K562 (cell line): ENCODE measurements at regions not wholly inside any gene's neighbourhood (a gene's known extent, or its start where the extent isn't known, plus 50 kb on each side); places are given as distances from the start of the nearest gene placed in this dataset.

ENCODE experiments used
- ATAC-seq: fragments of 200-7000 bp; cut with Tn5 transposase; 3 replicates; pipeline ENCODE4 v1.9.1; 2020; ENCODE audit warnings: moderate library complexity
- BruUV-seq: library from RNA; stranded (reverse); fragments of 400-500 nt; replicated peaks from 2 replicates; lab custom pipeline; 2021; lab: Mats Ljungman, UMichigan
- CTCF ChIA-PET: fragments of 300-600 bp; formaldehyde crosslinking; extraction: SDS; loops from one replicate; lab custom pipeline; 2021; ENCODE audit warnings: low intra/inter-chr PET ratio; lab: Yijun Ruan, JAX
- POLR2A ChIA-PET: fragments of 300-600, 350-650 bp; sonication (Branson Sonifier 250); formaldehyde crosslinking; extraction: SDS; loops from one replicate; lab custom pipeline; 2021; ENCODE audit warnings: antibody characterized with exemption, inconsistent platforms; lab: Yijun Ruan, JAX
- DNase-seq, 4 experiments: peaks; one replicate each; pipeline versions ENCODE4 v3.0.0 to v3.0.0-alpha.2; 2011 to 2018; ENCODE audit warnings: low spot score in 3 of 4, mixed read lengths in 3 of 4; ENCODE audit errors: extremely low read depth in 1 of 4
- FAIRE-seq: peaks from 2 replicates; lab custom pipeline; 2011; peaks lifted over from hg19 to GRCh38; lab: Jason Lieb, UNC
- H2AFZ ChIP-seq: 2 replicates; pipeline ENCODE4 v1.6.0; 2011; ENCODE audit warnings: low read depth, low read length, control low read depth, inconsistent platforms
- H3K27ac ChIP-seq: fragments of 200-600 bp; 3 replicates; pipeline ENCODE4 v1.8.0; 2011; ENCODE audit warnings: low read depth, mild to moderate bottlenecking, control low read depth, inconsistent platforms, low read length, moderate library complexity, mixed read lengths; ENCODE audit errors: extremely low read depth
- H3K27me3 ChIP-seq, 2 experiments: fragments of 300-600 bp in 1 of 2; 2 replicates in 1 of 2; 3 replicates in 1 of 2; pipeline versions ENCODE4 v1.6.0 to v1.8.0; 2011; ENCODE audit warnings: inconsistent platforms in 2 of 2, low read length in 2 of 2, mild to moderate bottlenecking in 1 of 2, mixed read lengths in 1 of 2, moderate library complexity in 1 of 2; ENCODE audit not compliant: control insufficient read depth in 2 of 2, insufficient read depth in 2 of 2
- H3K36me3 ChIP-seq: fragments of 300-600 bp; 3 replicates; pipeline ENCODE4 v1.8.0; 2011; ENCODE audit warnings: mild to moderate bottlenecking, low read length, inconsistent platforms; ENCODE audit not compliant: control insufficient read depth, insufficient read depth
- H3K4me1 ChIP-seq, 2 experiments: fragments of 200-600 bp in 1 of 2; replicated peaks in 1 of 2; 2 replicates in 1 of 2; 3 replicates in 1 of 2; pipeline versions ENCODE4 v1.5.1 to v1.8.0; 2011; ENCODE audit warnings: inconsistent platforms in 2 of 2, low read length in 2 of 2, mild to moderate bottlenecking in 1 of 2, mixed read lengths in 1 of 2, moderate library complexity in 1 of 2; ENCODE audit not compliant: control insufficient read depth in 2 of 2, insufficient read depth in 2 of 2
- H3K4me2 ChIP-seq: 2 replicates; pipeline ENCODE4 v1.6.1; 2011; ENCODE audit warnings: low read length, control low read depth, inconsistent platforms, mixed read lengths; ENCODE audit not compliant: insufficient read depth
- H3K4me3 ChIP-seq: fragments of 200-600 bp; sonication (generic), shearing (Covaris generic); 2 replicates; pipeline ENCODE4 v1.5.1; 2016; ENCODE audit warnings: control low read depth, inconsistent platforms
- H3K79me2 ChIP-seq: fragments of 200-600 bp; 3 replicates; pipeline ENCODE4 v1.8.0; 2011; ENCODE audit warnings: low read length, inconsistent platforms; ENCODE audit not compliant: control insufficient read depth, insufficient read depth
- H3K9ac ChIP-seq, 2 experiments: 2 replicates each; pipeline versions ENCODE4 v1.6.0 to v1.6.1; 2011; ENCODE audit warnings: low read depth in 2 of 2, low read length in 2 of 2, control low read depth in 1 of 2, inconsistent platforms in 1 of 2, mild to moderate bottlenecking in 1 of 2, mixed read lengths in 1 of 2; ENCODE audit not compliant: insufficient read depth in 1 of 2
- H3K9me1 ChIP-seq: one replicate; pipeline ENCODE4 v1.6.0; 2011; ENCODE audit warnings: inconsistent platforms, mild to moderate bottlenecking, low read length, moderate library complexity; ENCODE audit not compliant: control insufficient read depth, insufficient read depth
- H3K9me3 ChIP-seq: replicated peaks from 2 replicates; pipeline ENCODE4 v1.5.1; 2011; ENCODE audit warnings: low read depth, low read length, inconsistent platforms; ENCODE audit not compliant: control insufficient read depth, insufficient read depth
- H4K20me1 ChIP-seq: replicated peaks from 2 replicates; pipeline ENCODE4 v1.6.1; 2011; ENCODE audit warnings: low read length, inconsistent platforms, mixed read lengths; ENCODE audit not compliant: control insufficient read depth, insufficient read depth
- ATF6 ChIP-seq: sonication (generic); formaldehyde crosslinking; IDR thresholded peaks from 2 replicates; pipeline ENCODE4 v1.4.0; 2020; ENCODE audit warnings: mild to moderate bottlenecking, missing genetic modification reagents
- CREB3L1 ChIP-seq: fragments of 450-650 bp; IDR thresholded peaks from 2 replicates; pipeline ENCODE4 v1.6.1; 2014; ENCODE audit warnings: low read depth, mild to moderate bottlenecking, moderate library complexity, borderline replicate concordance
- CXXC5 ChIP-seq: fragments of 250-450 bp; sonication (Bioruptor Pico); IDR thresholded peaks from 2 replicates; pipeline ENCODE4 v1.8.0; 2022; ENCODE audit warnings: inconsistent platforms, mild to moderate bottlenecking, moderate library complexity
- FOXJ2 ChIP-seq: fragments of 200-800 bp; sonication (Bioruptor generic); IDR thresholded peaks from 2 replicates; pipeline ENCODE4 v1.6.1; 2016; ENCODE audit warnings: missing genetic modification characterization, missing compliant biosample characterization
- HBP1 ChIP-seq: fragments of 450-650 bp; formaldehyde crosslinking; IDR thresholded peaks from 2 replicates; pipeline ENCODE4 v1.4.0; 2022; ENCODE audit warnings: missing genetic modification characterization
- HDAC8 ChIP-seq: fragments of 450-650 bp; IDR thresholded peaks from 2 replicates; pipeline ENCODE4 v1.6.1; 2016; ENCODE audit warnings: mild to moderate bottlenecking, missing genetic modification characterization, moderate library complexity, missing compliant biosample characterization
- MLLT1 ChIP-seq, 2 experiments: fragments of 450-650 bp; IDR thresholded peaks; 2 replicates each; pipeline ENCODE4 v1.6.1; 2016
- NFRKB ChIP-seq: fragments of 450-650 bp; IDR thresholded peaks from 2 replicates; pipeline ENCODE4 v1.6.1; 2016; ENCODE audit warnings: low read depth
- NR1H2 ChIP-seq: sonication (generic); formaldehyde crosslinking; IDR thresholded peaks from 2 replicates; pipeline ENCODE4 v1.4.0; 2020; ENCODE audit warnings: mild to moderate bottlenecking, missing genetic modification reagents
- PCBP2 ChIP-seq: fragments of 200-400 bp; formaldehyde crosslinking; IDR thresholded peaks from 2 replicates; pipeline ENCODE4 v1.6.1; 2018; ENCODE audit warnings: low read length, low read depth, mild to moderate bottlenecking, moderate library complexity; ENCODE audit not compliant: poor library complexity, severe bottlenecking
- PTTG1 ChIP-seq: fragments of 450-650 bp; IDR thresholded peaks from 2 replicates; pipeline ENCODE4 v1.6.1; 2016; ENCODE audit warnings: low read depth, mild to moderate bottlenecking, missing genetic modification characterization, missing compliant biosample characterization
- RFX1 ChIP-seq: fragments of 450-650 bp; IDR thresholded peaks from 2 replicates; pipeline ENCODE4 v1.6.1; 2016; ENCODE audit warnings: mild to moderate bottlenecking, moderate library complexity
- SLC30A9 ChIP-seq: fragments of 250-450 bp; sonication (Bioruptor Pico); IDR thresholded peaks from 2 replicates; pipeline ENCODE4 v1.8.0; 2022; ENCODE audit warnings: mild to moderate bottlenecking, moderate library complexity
- SRSF7 ChIP-seq: fragments of 200-400 bp; formaldehyde crosslinking; optimal IDR thresholded peaks from 2 replicates; pipeline ENCODE3; 2017; ENCODE audit warnings: mild to moderate bottlenecking, low read depth, low read length
- ZNF133 ChIP-seq: fragments of 250-450 bp; sonication (Bioruptor Pico); IDR thresholded peaks from 2 replicates; pipeline ENCODE4 v1.4.0; 2020; ENCODE audit warnings: mild to moderate bottlenecking
- ZNF347 ChIP-seq: fragments of 450-650 bp; formaldehyde crosslinking; IDR thresholded peaks from 2 replicates; pipeline ENCODE4 v1.4.0; 2020; ENCODE audit warnings: low read depth, mild to moderate bottlenecking, moderate library complexity
- ZNF696 ChIP-seq: fragments of 250-450 bp; sonication (Bioruptor Pico); conservative IDR thresholded peaks from 2 replicates; pipeline ENCODE4 v1.4.0; 2020; ENCODE audit warnings: mild to moderate bottlenecking, moderate library complexity
- WGBS: fragments of 100-300 bp; shearing (Covaris generic); methylation state at CpG from one replicate; pipeline ENCODE4 v1.1.6; 2016; ENCODE audit warnings: low coverage, mixed read lengths; ENCODE audit not compliant: insufficient coverage; ENCODE audit errors: missing lambda C conversion rate; 5-methylcytosine and 5-hydroxymethylcytosine counted together
- in situ Hi-C: fragments of 300-500 bp; cut with MboI; formaldehyde crosslinking; loops from 4 replicates; pipeline ENCODE4 v1.15.0; 2018; ENCODE audit warnings: inconsistent platforms, mixed read lengths
- intact Hi-C: fragments of 100-400 bp; cut with micrococcal nuclease; formaldehyde crosslinking; loops from 2 replicates; pipeline ENCODE4 v1.14.2; 2022

GRCh38 chr14:101179691-101180211 lies 276.2 kb upstream of the RTL1 start:
- BruUV-seq = no TSS peak
- no peak for FAIRE-seq
- Histone ChIP-seq H3K9me3 (no peaks in the 10 kb centered on the region), H4K20me1 (no peaks in the 10 kb centered on the region), H3K4me2 (no peak overlapping the region), H3K79me2 (no peaks in the 10 kb centered on the region), H3K4me1 (peaks cover 0 to 7% of the 10 kb centered on the region in 2 experiments; a peak in 2 of 5 replicates), H3K27ac (no peak overlapping the region), H3K36me3 (no peaks in the 10 kb centered on the region), H3K4me3 (no peak overlapping the region), H2AFZ (no peak overlapping the region), H3K9me1 (no peaks in the 10 kb centered on the region), H3K9ac (no peak overlapping the region), H3K27me3 (peaks cover 0 to 24% of the 10 kb centered on the region in 2 experiments)
- intact Hi-C loops (no loop called here), in situ Hi-C loops (no loop called here)
- ChIA-PET CTCF (no interaction called here), POLR2A (interaction anchor here (0.7 kb wide), 1 partner anchor 515 kb away, joined by 3 read pairs; no protein-coding TSS in a partner anchor)
- ATAC-seq = no peak
- WGBS = 0% methylated on average over 7 of the region's 12 CpGs
- DNase-seq = no peak
- TF ChIP-seq HDAC8 (tag) = no peak
- no peak for TF ChIP-seq SRSF7
- no peak for TF ChIP-seq PCBP2
- TF ChIP-seq SLC30A9 (CRISPR knock-in tag) = no peak
- no peak for TF ChIP-seq CXXC5 (CRISPR knock-in tag)
- no peak for TF ChIP-seq NR1H2 (CRISPR knock-in tag)
- TF ChIP-seq ATF6 = no peak
- TF ChIP-seq ZNF347 (CRISPR knock-in tag) = no peak
- TF ChIP-seq FOXJ2 = no peak
- no peak for TF ChIP-seq RFX1
- no peak for TF ChIP-seq ZNF696 (CRISPR knock-in tag)
- TF ChIP-seq ZNF133 (CRISPR knock-in tag) = no peak
- no peak for TF ChIP-seq CREB3L1
- TF ChIP-seq MLLT1 (IDR thresholded peaks at IDR 0.05) = no peak
- TF ChIP-seq NFRKB = no peak
- no peak for TF ChIP-seq PTTG1 (tag)
- no peak for TF ChIP-seq HBP1 (CRISPR knock-in tag)
